ENCODE measurements at regions not wholly inside any gene's neighbourhood (a gene's known extent, or its start where the extent isn't known, plus 50 kb on each side); places are given as distances from the start of the nearest gene placed in this dataset.

DNA sequence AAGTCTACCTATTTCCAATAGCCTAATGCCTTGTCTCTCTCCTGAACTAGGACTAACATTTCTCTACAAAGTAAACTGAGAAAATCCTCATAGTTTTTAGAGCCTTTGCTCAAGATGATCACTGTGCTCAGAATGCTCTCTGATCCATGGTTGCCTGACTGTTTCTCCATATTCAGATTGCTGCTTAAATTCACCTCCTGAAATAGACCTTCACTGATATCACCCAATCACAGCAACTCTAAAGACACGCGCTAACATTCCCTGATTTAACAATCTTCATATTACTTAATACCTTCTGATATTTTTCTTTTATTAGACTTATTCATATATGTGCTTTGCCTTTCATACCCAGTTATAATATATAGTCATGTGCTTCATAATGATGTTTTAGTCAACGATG is 148.9 kb upstream of the SP4 start:
- no peak overlapping the region for H4K91ac ChIP-seq (ENCODE audit: insufficient read depth, low read depth, low read length)
- no peaks in the 10 kb centered on the region for H3K36me3 ChIP-seq (ENCODE audit: control insufficient read depth, insufficient read depth, low read length)
- ATAC-seq (ENCODE audit: low read depth) (no peak), DNase-seq (no peak)
- H3K56ac ChIP-seq (ENCODE audit: extremely low read depth, insufficient read depth, low read length): no peak overlapping the region
- no peak overlapping the region for H4K8ac ChIP-seq (ENCODE audit: low read depth in 2 of 2, low read length in 2 of 2)
- no peaks in the 10 kb centered on the region for H3K9me1 ChIP-seq (ENCODE audit: insufficient read depth, low read length)
- H2BK20ac ChIP-seq (ENCODE audit: low read depth, low read length): no peak overlapping the region
- no peak overlapping the region for H2AK5ac ChIP-seq (ENCODE audit: low read depth, low read length)
- H2BK15ac ChIP-seq (ENCODE audit: low read depth, low read length): no peak overlapping the region
- H4K20me1 ChIP-seq (ENCODE audit: insufficient read depth, low read length): no peaks in the 10 kb centered on the region
- no peak overlapping the region for H2AK9ac ChIP-seq (replicated peaks; ENCODE audit: low read depth, low read length, poor library complexity)
- intact Hi-C loops (cut with micrococcal nuclease) (no loop called here), dilution Hi-C loops (cut with HindIII; ENCODE audit: low sequenced_read_pairs, unreplicated experiment) (no loop called here), in situ Hi-C loops (cut with MboI; ENCODE audit: low sequenced_read_pairs) (no loop called here)
- no peak overlapping the region for H2BK120ac ChIP-seq (ENCODE audit: low read depth, low read length)
- H3K4me2 ChIP-seq (ENCODE audit: low read depth, low read length): no peak overlapping the region
- H3K27ac ChIP-seq (ENCODE audit: insufficient read depth, low read length): no peak overlapping the region
- no peaks in the 10 kb centered on the region for H3K27me3 ChIP-seq (ENCODE audit: control insufficient read depth, insufficient read depth, low read length)
- H3K79me1 ChIP-seq (ENCODE audit: low read depth in 1 of 2, low read length in 2 of 2): no peaks in the 10 kb centered on the region
- H3K4ac ChIP-seq (ENCODE audit: low read depth, low read length): no peak overlapping the region
- H4K5ac ChIP-seq (ENCODE audit: low read depth, low read length): no peak overlapping the region
- CTCF ChIA-PET: no interaction called here
- no TSS peak for BruUV-seq (replicated peaks)
- TF ChIP-seq NFE2L2 (IDR thresholded peaks at IDR 0.05; ENCODE audit: low read depth, low read length) (no peak), MXI1 (IDR thresholded peaks at IDR 0.05; ENCODE audit: borderline replicate concordance, low read depth, low read length) (no peak), POLR2A (IDR thresholded peaks at IDR 0.05; ENCODE audit: low read depth, low read length) (no peak), FOS (IDR thresholded peaks at IDR 0.05; ENCODE audit: low read depth, low read length) (no peak), SMC3 (IDR thresholded peaks at IDR 0.05; ENCODE audit: low read depth, low read length) (no peak), ELK1 (IDR thresholded peaks at IDR 0.05; ENCODE audit: borderline replicate concordance, low read depth, low read length) (no peak), RAD21 (IDR thresholded peaks at IDR 0.05; ENCODE audit: low read length) (no peak), BHLHE40 (IDR thresholded peaks at IDR 0.05; ENCODE audit: low read depth, low read length) (no peak), MAFK (IDR thresholded peaks at IDR 0.05; ENCODE audit: low read depth, low read length) (no peak), RFX5 (IDR thresholded peaks at IDR 0.05; ENCODE audit: low read depth, low read length) (no peak)
- H3K14ac ChIP-seq (replicated peaks; ENCODE audit: low read depth, low read length): no peak overlapping the region
- H2BK5ac ChIP-seq (ENCODE audit: low read depth, low read length, poor library complexity, severe bottlenecking): no peak overlapping the region
- H3K23ac ChIP-seq (ENCODE audit: low read depth, low read length): no peak overlapping the region
- WGBS, 2 experiments (ENCODE audit: extremely low coverage in 2 of 2, insufficient read length in 1 of 2): no CpG with 5 or more reads among the region's 3 CpGs
- H3K9me3 ChIP-seq (ENCODE audit: control insufficient read depth, insufficient read depth, low read length): 0 out of 2 replicates have a peak, but pooled peaks cover 3% of the 10 kb centered on the region
- no peak overlapping the region for H3K18ac ChIP-seq (ENCODE audit: low read depth, low read length)
- no peak overlapping the region for H3K9ac ChIP-seq (ENCODE audit: low read depth, low read length)
- no peak overlapping the region for H2AFZ ChIP-seq (replicated peaks; ENCODE audit: low read length, poor library complexity)
- POLR2A ChIA-PET (ENCODE audit: unreplicated experiment): no interaction called here
- no peak overlapping the region for H3K4me3 ChIP-seq (ENCODE audit: insufficient read depth, low read depth, low read length)
- no peaks in the 10 kb centered on the region for H3K4me1 ChIP-seq (ENCODE audit: control insufficient read depth, insufficient read depth, low read length)
